Loucy (cell line): ENCODE measurements at regions not wholly inside any gene's neighbourhood (a gene's known extent, or its start where the extent isn't known, plus 50 kb on each side); places are given as distances from the start of the nearest gene placed in this dataset.

Experiments
- CTCF ChIP-seq: fragments of 200-600 bp; sonication (generic); conservative IDR thresholded peaks from 2 replicates; pipeline ENCODE4 v1.5.1; 2014; ENCODE audit warnings: mild to moderate bottlenecking, antibody characterized with exemption, low read length
- EZH2phosphoT487 ChIP-seq: fragments of 200-600 bp; IDR thresholded peaks from 2 replicates; pipeline ENCODE4 v1.6.1; 2018; ENCODE audit warnings: antibody characterized with exemption, mild to moderate bottlenecking, moderate library complexity, borderline replicate concordance

GRCh38 chr2:120637847-120638246 lies 97.8 kb upstream of the GLI2 start:
- TF ChIP-seq CTCF (no peak), EZH2phosphoT487 (no peak)
